Gastroesophageal sphincter (tissue), 4 donors: ENCODE measurements at regions not wholly inside any gene's neighbourhood (a gene's known extent, or its start where the extent isn't known, plus 50 kb on each side); places are given as distances from the start of the nearest gene placed in this dataset.

Experiments used
- ATAC-seq: fragments of 150-250 bp; one replicate; pipeline ENCODE4 v1.9.1; 2016; ENCODE audit warnings: mild to moderate bottlenecking, moderate library complexity
- H3K27ac ChIP-seq, 4 donors: fragments of 200-600 bp; sonication (generic) in 3 of 4; 1 replicate in 3 of 4; 2 replicates in 1 of 4; pipeline ENCODE4 v1.5.1; 2016 to 2019
- H3K27me3 ChIP-seq: fragments of 200-600 bp; sonication (generic); one replicate; pipeline ENCODE4 v1.5.1; 2019
- H3K36me3 ChIP-seq, 2 donors: fragments of 200-600 bp; sonication (generic); one replicate each; pipeline ENCODE4 v1.5.1; 2019; ENCODE audit warnings: control low read depth in 1 of 2
- H3K4me1 ChIP-seq, 3 donors: fragments of 200-600 bp; sonication (generic); 1 replicate in 2 of 3; 2 replicates in 1 of 3; pipeline ENCODE4 v1.5.1; 2016 to 2019; ENCODE audit warnings: control low read depth in 2 of 3
- H3K4me3 ChIP-seq, 2 donors: fragments of 200-600 bp; sonication (generic); one replicate each; pipeline ENCODE4 v1.5.1; 2019; ENCODE audit warnings: mild to moderate bottlenecking in 1 of 2, moderate library complexity in 1 of 2
- H3K9me3 ChIP-seq, 3 donors: fragments of 200-600 bp; sonication (generic); one replicate each; pipeline ENCODE4 v1.5.1; 2017 to 2019; ENCODE audit warnings: control low read depth in 2 of 3
- EP300 ChIP-seq: sonication (generic); formaldehyde crosslinking; IDR thresholded peaks from one replicate; pipeline ENCODE4 v1.6.1; 2017; ENCODE audit warnings: antibody characterized with exemption, mild to moderate bottlenecking
- POLR2A ChIP-seq, 2 donors: fragments of 450-650 bp; IDR thresholded peaks; one replicate each; pipeline ENCODE4 v1.6.1; 2017; ENCODE audit warnings: antibody characterized with exemption in 2 of 2, mild to moderate bottlenecking in 2 of 2, moderate library complexity in 1 of 2
- POLR2AphosphoS5 ChIP-seq: sonication (generic); formaldehyde crosslinking; IDR thresholded peaks from one replicate; pipeline ENCODE4 v1.6.1; 2017; ENCODE audit warnings: antibody characterized with exemption
- WGBS, 2 donors: methylation state at CpG; one replicate each; pipeline ENCODE4 v1.1.5; 2018; ENCODE audit warnings: low coverage in 1 of 2; 5-methylcytosine and 5-hydroxymethylcytosine counted together
- TF ChIP-seq, protein P1 (sequence below), 4 experiments: fragments of 200-600 bp in 2 of 4; fragments of 450-650 bp in 2 of 4; sonication (generic) in 1 of 4; IDR thresholded peaks; one replicate each; pipeline ENCODE4 v1.5.1; 2017 to 2019; ENCODE audit warnings: antibody characterized with exemption in 4 of 4, mild to moderate bottlenecking in 2 of 4, moderate library complexity in 2 of 4

DNA sequence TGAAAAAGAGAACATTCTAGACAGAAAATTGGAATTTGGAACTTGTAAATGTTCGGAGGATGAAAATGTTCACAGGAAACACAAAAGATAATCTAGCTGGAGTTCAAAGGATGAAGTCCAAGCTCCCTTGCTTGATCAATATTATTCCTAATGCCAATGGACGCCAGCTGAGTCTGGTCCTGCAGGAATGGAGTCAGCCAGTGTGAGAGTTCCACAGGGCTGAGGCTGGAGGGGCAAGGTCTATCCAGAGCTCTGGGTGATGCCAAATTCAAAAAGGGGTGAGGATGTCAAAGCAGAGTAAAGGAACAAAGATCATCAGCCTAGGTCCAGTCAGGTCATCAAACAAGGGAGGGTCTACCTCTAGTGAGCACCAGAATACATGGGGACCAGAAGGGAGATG lies 78.5 kb upstream of the CTNNA2 start:
- H3K9me3 ChIP-seq, result no peaks in the 10 kb centered on the region
- no peaks in the 10 kb centered on the region for H3K36me3 ChIP-seq
- peaks cover 4% of the 10 kb centered on the region for H3K27me3 ChIP-seq
- no peak overlapping the region for H3K4me3 ChIP-seq
- 86% methylated on average over 2 of the region's 2 CpGs; no CpG with 5 or more reads in 1 of the 2 donors for WGBS, 2 donors
- TF ChIP-seq, protein P1, sequence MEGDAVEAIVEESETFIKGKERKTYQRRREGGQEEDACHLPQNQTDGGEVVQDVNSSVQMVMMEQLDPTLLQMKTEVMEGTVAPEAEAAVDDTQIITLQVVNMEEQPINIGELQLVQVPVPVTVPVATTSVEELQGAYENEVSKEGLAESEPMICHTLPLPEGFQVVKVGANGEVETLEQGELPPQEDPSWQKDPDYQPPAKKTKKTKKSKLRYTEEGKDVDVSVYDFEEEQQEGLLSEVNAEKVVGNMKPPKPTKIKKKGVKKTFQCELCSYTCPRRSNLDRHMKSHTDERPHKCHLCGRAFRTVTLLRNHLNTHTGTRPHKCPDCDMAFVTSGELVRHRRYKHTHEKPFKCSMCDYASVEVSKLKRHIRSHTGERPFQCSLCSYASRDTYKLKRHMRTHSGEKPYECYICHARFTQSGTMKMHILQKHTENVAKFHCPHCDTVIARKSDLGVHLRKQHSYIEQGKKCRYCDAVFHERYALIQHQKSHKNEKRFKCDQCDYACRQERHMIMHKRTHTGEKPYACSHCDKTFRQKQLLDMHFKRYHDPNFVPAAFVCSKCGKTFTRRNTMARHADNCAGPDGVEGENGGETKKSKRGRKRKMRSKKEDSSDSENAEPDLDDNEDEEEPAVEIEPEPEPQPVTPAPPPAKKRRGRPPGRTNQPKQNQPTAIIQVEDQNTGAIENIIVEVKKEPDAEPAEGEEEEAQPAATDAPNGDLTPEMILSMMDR (IDR thresholded peaks at IDR 0.05), result no peak
- TF ChIP-seq EP300 (no peak), POLR2AphosphoS5 (no peak), POLR2A (IDR thresholded peaks at IDR 0.05) (no peak)
- ATAC-seq, result no peak
- no peak overlapping the region for H3K27ac ChIP-seq
- H3K4me1 ChIP-seq, result no peaks in the 10 kb centered on the region

DNA sequence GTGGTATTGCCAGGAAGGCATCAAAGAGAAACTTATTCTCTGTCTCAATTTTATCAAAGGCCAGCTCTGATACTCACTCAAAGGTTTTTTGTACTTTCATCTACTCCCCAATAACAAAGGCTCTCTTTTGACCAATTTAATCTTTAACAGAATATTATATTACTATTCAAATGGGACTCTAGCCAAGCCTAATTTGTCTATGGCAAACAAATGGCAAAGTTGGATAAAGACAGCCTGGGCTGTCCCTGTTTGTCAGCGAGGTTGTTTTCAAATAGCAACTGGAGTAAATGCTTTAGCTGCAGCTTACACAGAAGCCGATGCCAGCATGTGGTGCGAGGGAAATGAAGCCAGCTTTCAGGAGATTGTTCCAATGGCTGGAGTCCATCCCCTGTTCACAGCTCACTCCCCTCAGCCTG lies 80.1 kb upstream of the CTNNA2 start:
- Histone ChIP-seq H3K27me3 (peaks cover 4% of the 10 kb centered on the region), H3K27ac (no peak overlapping the region), H3K4me3 (no peak overlapping the region), H3K4me1 (no peaks in the 10 kb centered on the region), H3K36me3 (no peaks in the 10 kb centered on the region), H3K9me3 (no peaks in the 10 kb centered on the region)
- ATAC-seq, result no peak
- 17 to 22% methylated on average over 3 of the region's 3 CpGs for WGBS, 2 donors
- TF ChIP-seq POLR2A (IDR thresholded peaks at IDR 0.05), result no peak
- TF ChIP-seq, protein P1 (IDR thresholded peaks at IDR 0.05), result no peak
- no peak for TF ChIP-seq EP300
- no peak for TF ChIP-seq POLR2AphosphoS5

DNA sequence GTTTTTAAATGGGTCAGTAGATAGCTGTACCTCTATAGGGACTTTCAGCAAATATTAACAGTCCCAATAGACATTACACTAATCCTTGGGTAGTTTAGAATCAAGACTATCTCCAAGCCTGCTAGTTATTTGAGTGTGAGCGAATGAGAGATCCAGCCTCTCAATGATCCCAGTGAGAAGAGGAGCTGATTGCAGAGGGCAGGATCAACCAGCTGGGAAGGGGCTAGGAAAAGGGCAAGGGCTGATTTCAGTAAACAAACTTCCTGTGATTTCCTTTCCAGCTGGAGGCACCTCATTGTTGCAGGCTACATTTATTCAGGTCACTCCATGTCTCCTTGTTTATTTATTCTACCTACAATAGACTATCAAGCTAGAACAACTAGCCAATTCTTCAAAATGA lies 84.1 kb upstream of the CTNNA2 start:
- 42 to 67% methylated on average over 1 of the region's 1 CpG for WGBS, 2 donors
- Histone ChIP-seq H3K9me3 (no peaks in the 10 kb centered on the region), H3K36me3 (no peaks in the 10 kb centered on the region), H3K4me1 (no peaks in the 10 kb centered on the region), H3K4me3 (no peak overlapping the region), H3K27me3 (no peaks in the 10 kb centered on the region), H3K27ac (no peak overlapping the region)
- no peak for TF ChIP-seq POLR2AphosphoS5
- TF ChIP-seq EP300, result no peak
- TF ChIP-seq, protein P1 (IDR thresholded peaks at IDR 0.05), result no peak
- TF ChIP-seq POLR2A (IDR thresholded peaks at IDR 0.05), result no peak
- no peak for ATAC-seq

DNA sequence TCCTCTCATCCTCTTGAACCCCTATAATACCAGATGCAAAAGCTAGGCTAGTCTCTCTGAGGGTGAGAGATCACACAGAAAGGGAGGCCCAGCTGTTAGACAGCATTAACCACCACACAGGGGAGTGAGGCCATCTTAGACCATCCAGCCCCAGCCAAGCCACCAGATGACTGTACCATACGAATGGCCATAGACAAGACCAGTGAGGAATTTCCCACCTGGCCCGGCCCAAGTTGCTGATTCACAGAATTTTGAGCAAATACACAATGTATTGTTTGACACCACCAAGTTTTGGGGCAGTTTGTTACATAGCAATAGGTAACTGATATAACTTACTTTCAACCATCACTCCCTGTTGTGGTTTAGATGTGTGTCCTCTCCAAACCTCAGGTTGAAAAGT lies 98.2 kb upstream of the CTNNA2 start:
- TF ChIP-seq POLR2AphosphoS5 (no peak), POLR2A (IDR thresholded peaks at IDR 0.05) (no peak), EP300 (no peak)
- TF ChIP-seq, protein P1 (IDR thresholded peaks at IDR 0.05), result no peak
- Histone ChIP-seq H3K27me3 (no peaks in the 10 kb centered on the region), H3K4me1 (no peaks in the 10 kb centered on the region), H3K4me3 (no peak overlapping the region), H3K9me3 (no peaks in the 10 kb centered on the region), H3K36me3 (no peaks in the 10 kb centered on the region), H3K27ac (no peak overlapping the region)
- ATAC-seq, result no peak
- 100% methylated on average over 2 of the region's 2 CpGs; no CpG with 5 or more reads in 1 of the 2 donors for WGBS, 2 donors

DNA sequence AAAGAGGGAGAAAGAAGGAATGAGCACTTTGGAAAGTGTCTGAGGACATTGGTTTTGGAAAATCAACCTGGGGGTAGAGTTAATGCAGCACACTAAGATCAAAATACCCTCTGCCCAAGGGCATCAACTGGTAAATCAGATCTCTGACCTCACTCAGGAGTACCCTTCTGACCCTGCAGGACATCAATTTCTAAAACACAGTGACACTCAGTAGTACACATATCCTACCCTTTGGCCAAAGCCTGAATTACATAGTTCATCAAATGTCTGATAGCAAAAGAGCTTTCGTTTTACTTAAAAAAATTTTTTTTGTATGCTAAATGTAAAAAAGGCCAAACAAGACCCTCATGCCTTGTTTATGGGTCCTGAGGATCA lies 118.4 kb upstream of the CTNNA2 start:
- 25 to 33% methylated on average over 1 of the region's 1 CpG for WGBS, 2 donors
- no peak for ATAC-seq
- TF ChIP-seq POLR2AphosphoS5 (no peak), EP300 (no peak), POLR2A (IDR thresholded peaks at IDR 0.05) (no peak)
- TF ChIP-seq, protein P1 (IDR thresholded peaks at IDR 0.05), result no peak
- Histone ChIP-seq H3K4me3 (no peak overlapping the region), H3K27ac (no peak overlapping the region), H3K36me3 (no peaks in the 10 kb centered on the region), H3K4me1 (peaks cover 0 to 3% (median 0%) of the 10 kb centered on the region in 3 donors), H3K27me3 (no peaks in the 10 kb centered on the region), H3K9me3 (peaks cover 0 to 1% (median 0%) of the 10 kb centered on the region in 3 donors)
